Keratinocyte (primary cell): ENCODE measurements at regions not wholly inside any gene's neighbourhood (a gene's known extent, or its start where the extent isn't known, plus 50 kb on each side); places are given as distances from the start of the nearest gene placed in this dataset.

Source experiments
- EZH2 ChIP-seq: IDR thresholded peaks from one replicate; pipeline ENCODE4 v1.6.1; 2012; ENCODE audit warnings: inconsistent platforms, mild to moderate bottlenecking, low read length, moderate library complexity
- TF ChIP-seq, protein P1 (sequence below), 3 experiments: IDR thresholded peaks in 1 of 3; conservative IDR thresholded peaks in 1 of 3; optimal IDR thresholded peaks in 1 of 3; 2 replicates in 2 of 3; 3 replicates in 1 of 3; pipeline versions ENCODE3 to v1.5.1; 2011; ENCODE audit warnings: low read length in 3 of 3, mild to moderate bottlenecking in 3 of 3, moderate library complexity in 2 of 3, control low read depth in 1 of 3, inconsistent platforms in 1 of 3; ENCODE audit not compliant: insufficient read depth in 2 of 3; ENCODE audit errors: extremely low read depth in 1 of 3

DNA sequence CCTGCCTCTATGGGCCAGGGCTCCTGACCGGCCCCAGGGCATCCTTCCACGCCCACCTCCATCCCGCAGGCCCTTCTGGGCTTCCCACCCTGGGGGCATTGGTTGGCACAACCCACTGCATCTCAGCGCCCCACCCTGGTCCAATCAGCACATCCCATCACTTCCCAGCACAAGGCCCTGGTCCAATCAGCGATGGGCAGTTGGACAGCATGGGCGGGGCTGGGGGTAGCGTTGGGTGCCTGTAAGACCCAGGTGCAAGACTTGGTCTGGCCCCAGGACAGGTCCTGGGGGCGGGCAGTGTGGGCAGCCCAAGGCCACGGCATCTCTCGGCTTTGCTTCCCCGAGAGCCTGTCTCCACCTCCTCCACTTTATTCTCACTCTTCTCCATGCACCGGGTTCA is 298.5 kb downstream of the BMP7 start:
- TF ChIP-seq, protein P1, sequence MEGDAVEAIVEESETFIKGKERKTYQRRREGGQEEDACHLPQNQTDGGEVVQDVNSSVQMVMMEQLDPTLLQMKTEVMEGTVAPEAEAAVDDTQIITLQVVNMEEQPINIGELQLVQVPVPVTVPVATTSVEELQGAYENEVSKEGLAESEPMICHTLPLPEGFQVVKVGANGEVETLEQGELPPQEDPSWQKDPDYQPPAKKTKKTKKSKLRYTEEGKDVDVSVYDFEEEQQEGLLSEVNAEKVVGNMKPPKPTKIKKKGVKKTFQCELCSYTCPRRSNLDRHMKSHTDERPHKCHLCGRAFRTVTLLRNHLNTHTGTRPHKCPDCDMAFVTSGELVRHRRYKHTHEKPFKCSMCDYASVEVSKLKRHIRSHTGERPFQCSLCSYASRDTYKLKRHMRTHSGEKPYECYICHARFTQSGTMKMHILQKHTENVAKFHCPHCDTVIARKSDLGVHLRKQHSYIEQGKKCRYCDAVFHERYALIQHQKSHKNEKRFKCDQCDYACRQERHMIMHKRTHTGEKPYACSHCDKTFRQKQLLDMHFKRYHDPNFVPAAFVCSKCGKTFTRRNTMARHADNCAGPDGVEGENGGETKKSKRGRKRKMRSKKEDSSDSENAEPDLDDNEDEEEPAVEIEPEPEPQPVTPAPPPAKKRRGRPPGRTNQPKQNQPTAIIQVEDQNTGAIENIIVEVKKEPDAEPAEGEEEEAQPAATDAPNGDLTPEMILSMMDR (optimal IDR thresholded peaks at IDR 0.05 in 1 of 3, IDR thresholded peaks at IDR 0.05 in 1 of 3, conservative IDR thresholded peaks at IDR 0.05 in 1 of 3; ENCODE audit: extremely low read depth in 1 of 3, insufficient read depth in 2 of 3, low read length in 3 of 3): no peak
- no peak for TF ChIP-seq EZH2
